HG03175 (cell line): ENCODE measurements at regions not wholly inside any gene's neighbourhood (a gene's known extent, or its start where the extent isn't known, plus 50 kb on each side); places are given as distances from the start of the nearest gene placed in this dataset.
"Not testable (repeated sequence)": the region's sequence is repeated elsewhere in the genome, so short reads cannot be mapped to it uniquely, and the experiment has no call there.

Experiments
- ATAC-seq: cut with Tn5 transposase; IDR thresholded peaks from one replicate; pipeline ENCODE4 v1.9.1; 2021; ENCODE audit warnings: mild to moderate bottlenecking, moderate library complexity; ENCODE audit not compliant: unreplicated experiment

DNA sequence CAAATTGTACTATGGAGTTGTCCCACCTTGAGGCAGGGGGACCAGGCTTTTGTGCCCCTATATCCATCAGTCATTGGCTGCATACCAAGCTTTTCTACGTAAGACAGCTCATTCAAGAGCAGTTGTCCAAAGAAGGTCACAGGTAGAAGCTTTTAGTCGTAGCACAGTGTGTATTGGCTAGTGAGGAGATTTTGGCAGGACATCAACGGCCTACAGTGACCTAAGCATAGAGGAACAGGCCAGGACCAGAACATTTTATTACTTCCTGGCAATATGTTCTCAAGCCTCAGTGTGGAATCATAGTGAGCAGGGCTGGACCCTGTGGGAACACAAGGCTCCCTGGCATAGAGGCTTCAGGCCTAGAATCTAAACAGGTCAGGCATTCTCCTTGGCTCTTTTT is 105.4 kb upstream of the ANKRD28 start:
- no peak for ATAC-seq

DNA sequence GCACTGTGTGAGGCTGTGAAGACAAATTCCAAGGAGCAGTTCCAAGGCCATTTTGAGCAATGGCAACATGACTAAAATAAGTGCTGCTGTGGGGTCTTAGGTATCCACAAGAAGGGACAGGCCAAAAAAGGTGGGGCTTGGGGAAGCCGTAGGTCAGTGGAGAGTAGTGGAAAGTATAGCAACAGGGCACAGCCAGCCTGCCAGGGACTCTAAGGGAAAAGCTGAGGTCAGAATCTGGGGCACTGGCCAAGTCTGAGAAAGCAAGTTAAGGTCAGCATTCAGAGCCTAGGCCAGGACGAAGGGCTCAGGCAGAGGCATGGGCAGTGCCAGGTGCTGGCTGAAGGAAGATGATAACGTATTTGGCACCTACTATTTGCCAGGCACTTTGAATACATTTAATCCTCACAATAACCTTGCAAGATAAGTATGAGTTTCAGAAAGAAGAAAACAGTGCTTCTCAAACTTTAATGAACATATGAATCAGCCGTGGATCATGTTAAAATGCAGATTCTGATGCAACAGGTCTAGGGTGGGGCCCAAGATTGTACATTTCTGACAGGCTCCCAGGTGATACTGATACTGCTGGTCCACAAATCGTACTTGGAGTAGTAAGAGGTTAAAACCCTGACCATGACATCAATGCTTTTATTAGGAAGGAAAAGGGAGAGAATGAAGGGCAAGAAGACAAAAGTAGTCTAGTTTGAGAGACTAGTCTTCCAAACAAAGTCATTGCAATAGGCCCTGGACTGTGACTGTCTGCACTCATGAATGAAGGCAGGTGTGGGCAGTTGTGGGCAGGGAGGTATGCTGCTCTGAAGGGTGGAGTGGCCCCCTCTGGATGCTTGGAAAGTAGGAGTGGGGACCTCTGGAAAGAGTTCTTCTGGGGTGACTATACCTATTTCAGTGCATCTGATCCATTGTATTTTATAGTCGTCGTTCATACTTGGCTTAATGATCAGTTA is 106.3 kb upstream of the ANKRD28 start:
- ATAC-seq, result no peak

DNA sequence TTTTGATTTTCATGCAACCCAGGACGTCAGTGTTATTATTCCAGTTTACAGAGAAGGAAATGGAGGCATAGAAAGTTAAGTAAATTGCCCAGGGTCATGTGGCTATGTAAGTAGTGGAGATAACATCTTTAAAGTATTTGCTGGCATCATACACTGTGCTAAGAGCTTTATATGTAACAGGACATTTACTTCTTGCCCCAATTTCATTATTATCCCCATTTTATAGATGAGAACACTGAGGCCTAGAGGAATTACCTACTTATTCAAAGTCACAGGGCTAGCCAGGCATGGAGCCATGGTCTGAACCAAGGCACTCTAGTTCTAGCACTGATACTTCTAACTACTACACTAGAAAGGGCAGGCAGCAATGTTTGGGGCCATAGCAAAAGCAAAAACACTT is 107.3 kb upstream of the ANKRD28 start:
- ATAC-seq, result no peak

DNA sequence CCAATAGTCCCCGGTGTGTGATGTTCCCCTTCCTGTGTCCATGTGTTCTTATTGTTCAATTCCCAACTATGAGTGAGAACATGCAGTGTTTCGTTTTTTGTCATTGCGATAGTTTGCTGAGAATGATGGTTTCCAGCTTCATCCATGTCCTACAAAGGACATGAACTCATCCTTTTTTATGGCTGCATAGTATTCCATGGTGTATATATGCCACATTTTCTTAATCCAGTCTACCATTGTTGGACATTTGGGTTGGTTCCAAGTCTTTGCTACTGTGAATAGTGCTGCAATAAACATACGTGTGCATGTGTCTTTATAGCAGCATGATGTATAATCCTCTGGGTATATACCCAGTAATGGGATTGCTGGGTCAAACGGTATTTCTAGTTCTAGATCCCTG is 109.6 kb upstream of the ANKRD28 start:
- not testable (repeated sequence) for ATAC-seq

DNA sequence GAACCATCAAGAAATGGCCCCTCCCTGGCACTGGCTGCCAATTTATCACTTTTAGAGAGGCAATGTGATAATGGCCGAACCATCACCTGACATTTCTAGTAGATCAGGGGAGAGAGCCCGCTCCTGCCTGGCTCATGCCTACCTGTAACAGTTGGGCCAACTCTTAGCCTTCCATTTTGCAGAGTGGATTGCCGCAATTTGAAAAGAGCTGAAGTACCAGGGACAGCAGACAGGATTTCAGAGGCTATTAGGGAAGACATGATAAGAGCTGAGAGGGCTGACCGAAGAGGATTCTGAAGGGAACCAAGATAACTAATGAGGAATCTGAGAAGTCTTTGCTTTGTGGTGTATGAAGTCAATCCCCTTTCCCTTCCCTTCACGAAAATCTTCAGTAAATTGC is 121.2 kb upstream of the ANKRD28 start:
- ATAC-seq, result no peak

DNA sequence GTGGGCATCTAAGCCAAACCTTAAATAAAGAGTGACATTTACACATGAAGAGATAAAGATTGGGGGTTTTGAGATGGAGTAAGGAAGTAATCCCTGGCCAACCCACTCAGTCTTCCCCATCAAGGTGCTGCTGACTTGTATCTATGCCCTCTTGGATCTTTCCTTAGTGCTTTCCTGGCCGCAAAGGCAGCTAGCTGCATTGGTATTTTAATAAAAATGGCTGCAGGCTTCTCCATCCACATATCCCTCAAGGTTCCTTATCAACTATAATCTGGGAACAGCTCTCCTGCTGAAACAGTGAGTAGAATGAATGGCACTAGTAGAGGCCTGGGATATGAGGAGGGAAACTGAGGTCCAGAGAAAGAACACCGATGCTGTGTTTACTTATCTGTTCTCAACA is 122.2 kb upstream of the ANKRD28 start:
- no peak for ATAC-seq

DNA sequence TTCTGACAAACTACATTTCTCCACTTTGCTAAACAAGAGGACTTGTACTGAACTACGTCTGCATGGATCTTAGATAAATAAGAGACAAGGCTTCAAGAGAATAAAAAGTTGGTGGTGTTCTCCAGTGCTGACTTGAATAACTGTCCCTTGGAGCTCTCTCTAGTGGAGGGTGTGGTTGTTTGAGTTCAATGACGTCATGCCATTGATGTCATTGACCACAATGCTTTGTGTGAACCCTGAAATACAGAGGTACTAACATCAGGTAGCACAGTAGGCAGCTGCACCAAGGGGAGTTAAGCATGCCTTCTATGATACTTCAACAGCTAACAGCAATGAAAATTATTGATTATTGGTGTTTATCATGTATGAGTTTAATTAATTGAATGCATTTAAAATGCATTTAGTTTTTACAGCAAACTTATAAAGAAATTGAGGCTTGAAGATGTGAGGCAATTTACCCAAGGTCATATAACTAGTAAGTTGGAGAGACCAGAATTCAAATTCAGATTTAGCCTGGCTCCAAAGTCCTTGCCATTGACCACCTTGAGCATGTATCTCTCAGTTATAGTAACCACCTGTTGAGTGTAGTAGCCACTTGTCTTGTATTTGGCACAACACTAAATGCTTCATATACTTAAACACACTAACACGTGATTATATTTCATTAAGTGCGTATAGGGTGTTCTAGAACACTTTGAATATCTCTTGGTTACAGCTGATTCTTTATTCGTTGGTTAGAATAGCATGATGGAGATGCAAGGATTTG is 126.0 kb upstream of the ANKRD28 start:
- no peak for ATAC-seq

DNA sequence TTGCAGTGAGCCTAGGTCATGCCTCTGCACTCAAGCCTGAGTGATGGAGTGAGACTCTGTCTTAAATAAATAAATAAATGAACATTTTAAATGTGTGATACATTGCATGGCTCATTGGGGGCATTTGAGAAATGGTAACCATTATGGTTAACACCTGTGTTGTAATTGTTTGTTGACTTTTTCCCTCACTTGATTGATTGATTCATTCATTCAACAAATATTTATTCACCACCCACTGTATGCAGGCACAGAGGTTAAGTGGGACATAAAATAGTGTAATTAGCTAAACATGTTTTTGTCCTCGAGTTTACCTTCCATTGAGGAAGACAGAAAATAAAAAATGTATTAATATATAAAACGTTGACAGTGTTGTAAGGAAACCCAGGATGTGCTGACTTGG is 127.1 kb upstream of the ANKRD28 start:
- ATAC-seq, result no peak

DNA sequence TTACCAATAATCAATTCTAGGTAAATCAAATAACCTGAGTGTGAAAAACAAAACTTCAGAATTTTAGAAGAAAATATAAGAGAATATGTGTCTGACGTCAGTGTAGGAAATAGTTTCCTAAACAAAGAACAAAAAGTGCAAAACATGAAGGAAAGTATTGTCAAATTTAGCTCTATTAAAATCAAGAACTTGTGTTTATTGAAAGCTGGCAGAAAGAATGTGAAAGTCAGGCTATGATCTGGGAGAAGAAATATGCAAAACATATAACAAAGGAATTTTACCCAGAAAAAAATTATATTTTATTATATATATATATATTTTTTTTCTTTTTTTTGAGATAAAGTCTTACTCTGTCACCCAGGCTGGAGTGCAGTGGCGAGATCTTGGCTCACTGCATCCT is 129.1 kb upstream of the ANKRD28 start:
- no peak for ATAC-seq

DNA sequence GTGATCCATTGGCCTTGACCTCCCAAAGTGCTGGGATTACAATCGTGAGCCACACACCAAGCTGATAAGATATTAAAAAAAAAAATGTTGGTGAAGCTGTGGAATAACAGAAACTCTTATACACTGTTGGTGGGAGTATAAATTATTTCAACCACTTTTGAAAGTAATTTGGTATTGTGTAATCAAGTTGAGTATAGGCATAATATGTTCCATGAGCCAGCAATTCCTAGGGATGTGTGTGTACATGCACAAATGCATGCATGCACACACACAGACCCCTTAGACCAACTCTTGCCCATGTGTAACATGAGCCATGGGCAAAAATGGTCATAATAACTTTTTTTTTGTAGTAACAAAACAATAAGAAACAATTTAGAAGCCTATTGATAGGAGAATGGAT is 130.2 kb upstream of the ANKRD28 start:
- no peak for ATAC-seq

DNA sequence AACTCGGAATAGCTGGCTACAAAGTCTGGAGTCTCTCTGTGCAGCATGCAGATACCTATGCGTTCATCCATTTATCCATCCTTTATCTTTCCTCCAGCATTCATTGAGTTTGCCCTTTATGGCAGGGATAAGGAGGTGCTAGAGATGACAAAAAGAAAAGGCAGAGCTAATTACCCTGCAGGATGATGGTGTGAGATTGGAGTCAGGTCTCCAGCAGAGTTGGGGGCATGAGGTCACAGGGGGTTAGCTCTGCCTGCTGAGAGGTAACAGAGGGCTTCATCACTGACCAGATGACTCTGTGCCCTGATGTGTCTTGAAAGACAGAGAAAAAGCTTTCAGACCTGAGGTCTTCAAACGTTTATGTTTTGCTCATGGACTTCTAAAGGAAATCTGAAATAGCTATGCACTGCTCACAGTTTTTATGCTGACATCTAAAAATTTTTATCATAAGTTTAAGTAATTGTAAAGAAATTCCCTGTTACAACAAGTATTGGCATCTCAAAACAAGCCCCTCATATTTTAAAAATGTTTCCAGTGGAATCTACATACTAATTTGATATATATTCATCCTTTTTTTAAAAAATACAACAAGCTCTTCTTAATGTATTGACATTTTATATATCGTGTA is 132.3 kb upstream of the ANKRD28 start:
- no peak for ATAC-seq

DNA sequence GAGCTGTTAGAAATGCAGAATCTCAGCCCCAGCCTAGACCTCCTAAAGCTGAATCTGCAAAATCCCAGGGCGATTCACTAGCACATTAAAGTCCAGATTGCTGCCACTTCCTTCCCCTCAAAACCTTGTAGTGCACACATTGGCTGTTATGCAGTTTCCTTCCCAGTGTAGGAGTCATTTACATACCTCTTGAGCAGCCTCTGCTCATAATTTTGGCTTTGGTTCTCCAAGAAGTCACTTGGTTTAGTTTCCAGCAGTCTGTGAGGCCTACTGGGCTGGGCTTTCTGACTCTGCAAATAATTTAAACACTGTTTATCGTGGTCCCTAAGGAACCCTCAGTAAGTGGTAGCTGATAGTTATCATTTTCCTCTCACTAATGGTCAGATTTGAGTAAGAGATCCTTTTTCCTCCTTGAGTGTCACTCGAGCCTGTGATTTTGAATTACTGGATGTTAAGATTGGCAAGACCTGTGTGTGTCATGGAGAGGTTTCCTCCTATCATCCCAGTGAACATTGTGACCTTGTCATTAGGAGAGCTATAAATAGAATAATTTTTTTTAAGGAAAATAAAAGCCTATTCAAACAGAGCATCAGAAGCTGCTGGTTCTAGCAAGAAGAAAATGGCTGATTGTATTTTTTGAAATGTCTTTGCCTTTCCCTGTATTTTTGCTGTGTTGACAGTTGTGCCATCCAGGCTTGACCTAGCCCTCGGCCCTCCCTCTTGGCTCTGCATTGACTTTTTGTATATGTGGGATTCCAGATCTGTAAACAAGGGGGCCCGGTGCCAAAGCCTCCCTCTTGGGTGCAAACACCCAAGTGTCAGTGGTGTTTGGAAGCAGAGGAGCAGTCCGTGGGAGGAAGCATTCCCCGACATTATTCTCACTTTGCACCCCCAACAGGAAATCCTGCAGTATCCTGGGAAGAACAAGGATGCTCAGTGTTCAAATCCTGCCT is 134.8 kb upstream of the ANKRD28 start:
- no peak for ATAC-seq

DNA sequence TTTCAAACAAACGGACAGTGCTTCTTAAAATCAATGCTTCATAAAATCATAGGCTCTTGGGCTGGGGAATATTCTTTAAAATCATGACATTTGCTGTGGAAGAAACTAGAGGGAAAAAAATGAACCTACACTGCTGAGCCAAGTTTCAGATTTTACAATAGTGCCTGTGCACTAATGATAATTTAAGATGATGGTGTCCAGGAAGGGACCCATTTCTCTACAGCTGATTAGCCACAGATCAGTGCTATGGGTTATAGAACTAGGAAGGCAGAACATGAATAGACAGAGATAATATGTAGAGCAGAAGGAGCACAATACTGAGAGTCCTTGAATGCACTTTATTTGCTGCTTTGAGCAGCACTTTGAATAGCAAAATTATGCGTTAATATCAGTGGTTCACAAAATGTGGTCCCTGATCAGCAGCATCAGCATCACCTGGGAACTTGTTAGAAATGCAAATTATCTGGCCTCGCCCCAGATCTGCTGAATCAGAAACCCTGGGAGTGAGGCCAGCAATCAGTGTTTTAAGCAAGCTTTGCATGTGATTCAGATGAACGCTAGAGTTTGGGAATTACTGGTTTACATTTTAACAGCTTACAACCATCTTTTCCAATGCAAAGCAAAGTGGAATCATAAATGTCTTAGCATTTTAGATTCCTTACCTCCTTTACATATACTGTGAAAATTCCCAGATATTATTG is 135.8 kb upstream of the ANKRD28 start:
- ATAC-seq, result no peak

DNA sequence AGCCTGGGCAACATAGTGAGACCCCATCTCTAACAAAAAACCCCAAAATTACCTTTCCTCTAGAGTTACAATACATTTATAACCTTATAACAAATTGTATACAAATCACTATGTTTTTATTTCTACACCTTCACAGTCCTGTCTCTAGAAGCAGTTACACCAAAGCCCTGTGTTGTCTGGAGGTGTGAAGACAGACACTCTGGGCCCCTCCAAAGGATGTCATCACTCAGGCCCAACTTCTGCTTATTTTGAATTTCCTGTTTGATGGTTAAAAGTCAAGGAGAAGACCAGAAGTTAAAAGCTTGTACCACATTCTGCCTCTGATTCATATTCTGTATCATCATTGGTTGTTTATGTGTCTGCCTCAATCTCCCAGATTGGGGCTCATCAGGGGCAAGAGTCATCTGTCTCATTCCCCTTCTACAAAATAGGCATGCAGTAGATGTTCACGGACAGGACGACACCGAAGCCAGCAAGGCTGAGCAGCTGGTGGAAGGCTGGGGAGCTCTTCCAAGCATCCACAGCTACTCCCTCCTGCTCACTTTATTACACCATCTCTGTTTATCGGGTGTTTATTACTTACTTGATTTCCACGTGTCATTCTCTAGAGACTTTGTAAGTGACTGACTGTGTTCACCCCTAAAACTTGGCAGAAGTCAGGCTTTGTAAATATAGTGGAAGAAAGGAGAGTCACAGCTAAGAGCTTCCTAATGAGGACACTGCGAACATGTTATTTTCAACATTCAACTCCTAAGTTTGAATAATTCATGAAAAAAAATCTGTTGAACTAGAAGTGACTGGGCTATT is 136.8 kb upstream of the ANKRD28 start:
- no peak for ATAC-seq

DNA sequence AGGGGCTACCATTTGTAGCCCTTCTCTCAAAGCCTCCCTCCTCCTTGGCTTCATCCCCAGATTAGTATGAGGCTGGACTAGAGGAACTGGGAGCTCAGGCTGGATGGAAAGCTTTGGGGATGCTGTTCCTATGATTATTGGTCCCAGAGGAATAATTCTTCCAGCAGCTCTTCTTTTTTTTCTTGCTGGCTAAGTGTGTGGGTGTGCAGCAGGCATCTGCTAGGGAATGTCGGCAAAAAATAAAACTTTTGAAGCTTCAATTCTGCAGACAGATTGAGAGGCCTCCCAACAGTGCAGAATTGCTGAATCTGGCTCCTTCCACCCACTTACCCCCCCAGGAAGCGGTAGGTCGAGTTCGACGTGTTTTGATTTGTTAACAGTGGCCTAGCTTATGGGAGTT is 138.5 kb upstream of the ANKRD28 start:
- ATAC-seq, result no peak

DNA sequence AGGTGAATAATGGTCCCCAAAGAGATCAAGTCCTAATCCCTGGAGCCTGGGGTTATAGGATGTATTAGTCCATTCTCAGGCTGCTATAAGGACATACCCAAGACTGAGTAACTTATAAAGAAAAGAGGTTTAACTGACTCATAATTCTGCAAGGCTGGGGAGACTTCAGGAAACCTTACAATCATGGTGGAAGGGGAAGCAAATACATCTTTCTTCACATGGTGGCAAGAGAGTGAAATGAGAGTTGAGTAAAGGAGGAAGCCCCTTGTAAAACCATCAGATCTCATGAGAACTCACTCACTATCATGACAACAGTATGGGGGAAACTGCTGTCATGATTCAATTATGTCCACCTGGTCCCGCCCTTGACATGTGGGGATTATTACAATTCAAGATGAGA is 142.9 kb upstream of the ANKRD28 start:
- no peak for ATAC-seq

DNA sequence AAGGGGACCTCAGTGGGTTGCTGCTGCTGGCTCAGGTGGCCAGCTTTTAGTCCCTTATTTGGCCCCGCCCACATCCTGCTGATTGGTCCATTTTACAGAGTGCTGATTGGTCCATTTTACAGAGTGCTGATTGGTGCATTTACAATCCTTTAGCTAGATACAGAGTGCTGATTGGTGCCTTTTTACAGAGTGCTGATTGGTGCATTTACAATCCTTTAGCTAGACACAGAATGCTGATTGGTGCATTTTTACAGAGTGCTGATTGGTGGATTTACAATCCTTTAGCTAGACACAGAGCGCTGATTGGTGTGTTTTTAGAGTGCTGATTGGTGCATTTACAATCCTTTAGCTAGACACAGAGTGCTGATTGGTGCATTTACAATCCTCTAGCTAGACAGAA is 143.7 kb upstream of the ANKRD28 start:
- not testable (repeated sequence) for ATAC-seq

DNA sequence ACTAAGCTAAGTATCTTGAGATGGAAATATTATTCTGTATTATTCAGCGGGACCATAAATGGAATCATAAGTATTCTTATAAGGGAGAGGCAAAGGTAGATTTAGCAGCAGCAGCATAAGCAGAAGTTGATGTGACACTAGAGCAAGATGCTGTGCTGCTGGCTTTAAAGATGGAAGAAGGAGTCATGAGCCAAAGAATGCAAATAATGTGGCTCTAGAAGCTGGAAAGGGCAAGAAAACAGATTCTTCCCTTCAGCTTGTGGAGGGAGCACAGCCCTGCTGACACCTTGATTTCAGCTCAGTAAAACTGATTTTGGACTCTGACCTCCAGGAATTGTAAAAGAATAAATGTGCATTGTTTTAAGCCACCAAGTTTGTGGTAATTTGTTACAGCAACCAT is 144.2 kb upstream of the ANKRD28 start:
- ATAC-seq, result no peak

DNA sequence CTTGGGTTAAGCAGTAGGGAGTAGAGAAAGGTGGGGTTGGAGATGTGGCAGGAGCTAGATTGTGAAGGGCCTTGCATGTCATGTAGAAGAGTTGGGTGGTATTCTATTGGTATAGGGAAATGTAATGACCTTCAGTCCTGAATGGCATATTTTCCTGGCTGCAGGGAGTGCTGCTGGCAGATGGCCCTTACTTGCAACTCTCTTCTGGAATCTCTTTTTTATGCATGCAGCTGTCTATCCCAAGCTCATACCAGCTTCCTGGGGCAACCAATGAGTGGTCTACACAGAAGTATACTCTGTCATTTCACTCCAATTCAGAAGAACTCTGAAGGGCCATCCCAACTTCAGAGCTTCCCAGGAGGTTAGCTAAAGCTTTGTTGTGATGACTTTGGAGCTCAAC is 144.7 kb upstream of the ANKRD28 start:
- no peak for ATAC-seq
